GM18909 (cell line): ENCODE measurements at regions not wholly inside any gene's neighbourhood (a gene's known extent, or its start where the extent isn't known, plus 50 kb on each side); places are given as distances from the start of the nearest gene placed in this dataset.

ENCODE experiments used
- ATAC-seq: cut with Tn5 transposase; IDR thresholded peaks from one replicate; pipeline ENCODE4 v1.9.1; 2021; ENCODE audit warnings: mild to moderate bottlenecking; ENCODE audit not compliant: unreplicated experiment, poor library complexity

DNA sequence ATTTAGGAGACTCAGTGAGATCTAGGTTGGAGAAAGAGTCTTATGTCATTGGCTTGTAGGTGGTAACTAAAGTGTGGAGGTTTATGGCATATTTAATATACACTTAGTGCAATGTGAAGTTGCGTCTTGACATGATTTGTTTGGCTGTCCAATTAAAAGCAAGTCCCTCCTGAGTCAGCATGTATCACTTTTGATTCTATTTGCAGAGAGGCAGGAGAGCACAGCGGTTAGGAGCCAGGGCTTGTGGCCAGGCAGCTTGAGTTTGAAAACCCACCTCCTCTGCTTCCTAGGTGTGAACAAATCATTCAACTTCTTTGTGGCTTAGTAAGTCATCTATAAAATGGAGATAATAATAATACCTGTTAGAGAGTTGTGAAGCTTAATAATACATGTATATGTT lies 68.5 kb upstream of the OTX2 start:
- ATAC-seq, result no peak

DNA sequence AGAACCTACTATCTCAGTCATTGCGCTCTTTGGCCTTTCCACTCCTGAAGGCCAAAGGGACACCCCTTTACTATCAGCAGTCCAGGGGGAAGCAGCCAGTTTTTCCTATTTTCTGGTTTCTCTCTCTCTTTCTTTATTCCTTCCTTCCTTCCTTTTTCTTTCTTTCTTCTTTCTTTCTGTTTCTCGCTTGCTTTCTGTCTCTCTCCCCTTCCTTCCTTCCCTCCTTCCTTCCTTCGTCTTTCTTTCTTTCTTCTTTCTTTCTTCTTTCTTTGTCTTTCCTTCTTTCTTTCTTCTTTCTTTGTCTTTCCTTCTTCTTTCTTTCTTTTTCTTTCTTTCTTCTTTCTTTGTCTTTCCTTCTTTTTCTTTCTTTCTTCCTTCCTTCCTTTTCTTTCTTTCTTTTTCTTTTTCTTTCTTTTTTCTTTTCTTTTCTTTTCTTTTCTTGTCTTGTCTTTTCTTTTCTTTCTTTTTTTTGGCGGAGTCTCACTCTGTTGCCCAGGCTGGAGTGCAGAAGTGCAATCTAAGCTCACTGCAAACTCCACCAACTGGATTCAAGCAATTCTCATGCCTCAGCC lies 64.9 kb upstream of the OTX2 start:
- no peak for ATAC-seq

DNA sequence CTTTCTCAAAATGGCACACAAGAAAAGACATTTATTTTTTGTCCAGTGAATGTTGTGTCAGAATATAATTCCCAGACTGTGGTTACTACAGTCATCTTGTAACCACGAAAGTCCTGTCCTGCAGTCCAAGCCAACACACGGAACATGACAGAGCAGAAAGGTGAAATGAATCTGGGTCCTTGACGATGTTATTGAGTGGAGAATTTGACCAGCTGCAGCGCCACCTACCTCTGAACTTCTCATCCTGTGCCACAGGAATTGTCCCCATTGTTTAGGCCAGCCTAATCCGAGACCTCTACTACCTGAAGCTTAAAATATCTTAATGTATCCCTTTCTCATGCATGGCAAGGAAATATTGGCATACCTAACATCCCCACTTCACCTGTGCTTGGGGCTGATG lies 64.1 kb upstream of the OTX2 start:
- no peak for ATAC-seq

DNA sequence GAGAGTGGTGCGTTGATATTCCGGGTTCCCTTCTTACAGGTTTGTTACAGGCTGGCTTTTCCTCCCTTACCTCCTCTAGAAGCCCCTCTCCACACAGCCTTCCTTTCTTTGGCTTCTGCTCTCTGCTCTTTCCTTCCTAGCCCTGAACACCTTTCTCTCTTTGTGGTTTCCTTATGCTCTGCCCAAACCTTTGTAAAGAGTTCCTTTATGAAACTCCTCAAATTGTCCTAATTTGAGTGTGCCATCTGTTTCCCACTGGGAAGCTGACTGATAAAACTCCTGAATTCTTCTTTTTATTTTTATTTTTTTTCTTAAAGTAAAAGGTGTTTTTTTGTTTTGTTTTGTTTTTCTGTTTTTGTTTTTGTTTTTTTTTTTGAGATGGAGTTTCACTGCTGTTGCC lies 60.1 kb upstream of the OTX2 start:
- ATAC-seq, result no peak

DNA sequence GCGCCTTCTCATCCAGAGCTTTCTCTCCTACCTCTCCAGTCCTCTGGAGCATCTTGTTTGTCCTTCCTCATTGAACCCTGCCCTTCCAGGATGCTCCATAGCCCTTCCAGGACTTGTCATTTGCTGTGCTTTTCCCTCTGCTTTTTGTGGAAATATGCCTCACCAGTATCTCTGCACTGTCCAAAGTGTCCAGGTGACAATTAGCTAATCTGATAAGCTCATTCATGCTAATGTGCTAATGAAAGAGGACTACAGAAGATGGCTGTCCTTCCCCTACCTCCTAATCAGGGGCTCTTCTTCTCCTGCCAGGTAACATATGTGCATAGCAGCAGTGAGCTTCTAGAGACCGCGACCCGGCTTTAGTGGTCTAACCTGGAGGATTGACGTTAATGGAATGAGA lies 58.4 kb upstream of the OTX2 start:
- no peak for ATAC-seq

DNA sequence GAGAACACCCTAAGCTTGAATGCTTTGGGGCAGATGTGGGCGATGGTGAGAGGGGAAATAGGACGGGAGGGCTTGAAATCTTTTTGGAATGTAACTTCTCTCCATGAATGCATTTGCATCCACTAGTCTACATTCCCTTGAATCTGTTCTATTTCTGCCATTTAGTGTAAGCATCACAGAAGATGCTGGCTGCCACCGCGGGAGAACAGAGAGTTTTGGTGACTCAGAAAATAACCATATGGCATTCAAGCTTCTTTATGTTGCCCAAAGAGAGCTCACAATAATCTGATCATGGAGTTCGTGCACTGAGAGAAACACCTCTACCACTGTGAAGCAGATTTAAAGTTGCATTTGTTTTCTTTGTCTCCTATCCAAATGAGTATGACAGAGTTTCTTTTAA lies 52.6 kb upstream of the OTX2 start:
- ATAC-seq, result no peak

DNA sequence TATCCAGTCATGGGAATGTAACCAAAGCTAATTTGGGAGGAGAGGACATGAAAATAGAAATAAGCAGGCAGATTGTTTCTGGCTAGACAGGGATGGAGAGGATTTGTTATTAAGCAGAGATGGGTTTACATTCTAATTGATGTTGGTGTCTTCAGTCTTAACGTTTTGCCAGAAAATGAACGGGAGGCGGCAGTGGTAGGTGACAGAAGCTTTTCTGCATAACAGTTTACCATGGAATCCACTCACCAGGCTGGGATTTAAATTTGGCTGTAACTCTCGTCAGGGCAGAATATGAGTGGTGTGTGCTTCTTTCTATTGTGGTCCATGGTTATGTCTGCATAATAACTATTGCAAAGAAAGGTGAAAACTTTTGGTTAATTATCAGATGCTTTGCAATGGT lies 50.2 kb upstream of the OTX2 start:
- no peak for ATAC-seq
